ENCODE measurements at regions not wholly inside any gene's neighbourhood (a gene's known extent, or its start where the extent isn't known, plus 50 kb on each side); places are given as distances from the start of the nearest gene placed in this dataset.

- TF ChIP-seq CTCF (IDR thresholded peaks at IDR 0.05; ENCODE audit: poor library complexity), result no peak
- no peak for TF ChIP-seq EZH2 (IDR thresholded peaks at IDR 0.05; ENCODE audit: borderline replicate concordance)
- no peak for TF ChIP-seq EZH2phosphoT487 (IDR thresholded peaks at IDR 0.05; ENCODE audit: low read depth, severe bottlenecking, unreplicated experiment)
These were observed 52.8 kb upstream of the CCDC112 start for GRCh38 chr5:115349001-115349817.

Data from hepatocyte (in vitro differentiated cells).